CD14-positive monocyte (primary cell): ENCODE measurements at regions not wholly inside any gene's neighbourhood (a gene's known extent, or its start where the extent isn't known, plus 50 kb on each side); places are given as distances from the start of the nearest gene placed in this dataset.

Experiments
- DNase-seq, 3 donors: peaks; one replicate each; pipeline ENCODE4 v3.0.0-alpha.2; 2011 to 2022
- H2AFZ ChIP-seq: 2 replicates; pipeline ENCODE4 v1.6.0; 2012; ENCODE audit warnings: mild to moderate bottlenecking, low read depth, low read length, inconsistent platforms; ENCODE audit not compliant: insufficient read depth, poor library complexity, severe bottlenecking
- H3K27ac ChIP-seq, 2 donors: 1 replicate in 1 of 2; 2 replicates in 1 of 2; pipeline ENCODE4 v1.5.1; 2012 to 2013; ENCODE audit warnings: low read length in 2 of 2, control low read depth in 1 of 2, inconsistent platforms in 1 of 2, low read depth in 1 of 2, mild to moderate bottlenecking in 1 of 2
- H3K27me3 ChIP-seq, 2 donors: one replicate each; pipeline versions ENCODE4 v1.6.0 to v1.6.1; 2011 to 2013; ENCODE audit warnings: low read length in 2 of 2; ENCODE audit not compliant: control insufficient read depth in 2 of 2, insufficient read depth in 2 of 2
- H3K36me3 ChIP-seq, 2 donors: replicated peaks in 1 of 2; 1 replicate in 1 of 2; 2 replicates in 1 of 2; pipeline versions ENCODE4 v1.5.1 to v1.6.1; 2012 to 2013; ENCODE audit warnings: low read length in 2 of 2, control low read depth in 1 of 2, inconsistent platforms in 1 of 2, mild to moderate bottlenecking in 1 of 2; ENCODE audit not compliant: insufficient read depth in 2 of 2, control insufficient read depth in 1 of 2
- H3K4me1 ChIP-seq, 2 donors: 1 replicate in 1 of 2; 2 replicates in 1 of 2; pipeline versions ENCODE4 v1.5.1 to v1.6.1; 2012 to 2013; ENCODE audit warnings: low read length in 2 of 2, control low read depth in 1 of 2, inconsistent platforms in 1 of 2, mild to moderate bottlenecking in 1 of 2, moderate library complexity in 1 of 2; ENCODE audit not compliant: insufficient read depth in 2 of 2, control insufficient read depth in 1 of 2
- H3K4me2 ChIP-seq: replicated peaks from 2 replicates; pipeline ENCODE3; 2012; ENCODE audit warnings: low read length, moderate library complexity, mild to moderate bottlenecking; ENCODE audit not compliant: poor library complexity, severe bottlenecking; ENCODE audit errors: extremely low read depth
- H3K4me3 ChIP-seq, 3 experiments: fragments of 200-600 bp in 1 of 3; sonication (generic) in 1 of 3; replicated peaks in 1 of 3; 1 replicate in 2 of 3; 2 replicates in 1 of 3; pipeline ENCODE4 v1.5.1; 2011 to 2013; ENCODE audit warnings: low read length in 3 of 3, mild to moderate bottlenecking in 3 of 3, control low read depth in 2 of 3, low read depth in 2 of 3, inconsistent platforms in 1 of 3, moderate library complexity in 1 of 3
- H3K79me2 ChIP-seq: 2 replicates; pipeline ENCODE4 v1.6.0; 2012; ENCODE audit warnings: mild to moderate bottlenecking, control low read depth, inconsistent platforms, low read length, moderate library complexity; ENCODE audit not compliant: insufficient read depth
- H3K9ac ChIP-seq: 2 replicates; pipeline ENCODE4 v1.6.0; 2017; ENCODE audit warnings: low read length, mild to moderate bottlenecking; ENCODE audit not compliant: insufficient read depth, poor library complexity, severe bottlenecking
- H3K9me3 ChIP-seq, 2 donors: replicated peaks in 1 of 2; 1 replicate in 1 of 2; 2 replicates in 1 of 2; pipeline versions ENCODE4 v1.5.1 to v1.6.1; 2012 to 2013; ENCODE audit warnings: low read length in 2 of 2, control low read depth in 1 of 2; ENCODE audit not compliant: control insufficient read depth in 1 of 2, insufficient read depth in 1 of 2
- H4K20me1 ChIP-seq: 2 replicates; pipeline ENCODE4 v1.6.0; 2012; ENCODE audit warnings: mild to moderate bottlenecking, low read length, control low read depth, moderate library complexity; ENCODE audit not compliant: insufficient read depth
- H3K27ac Mint-ChIP-seq, 7 donors: one replicate each; pipeline ENCODE4 v1.8.0; 2020; ENCODE audit warnings: mild to moderate bottlenecking in 7 of 7, mixed read lengths in 7 of 7, moderate library complexity in 6 of 7, inconsistent platforms in 2 of 7
- H3K27me3 Mint-ChIP-seq, 3 donors: one replicate each; pipeline ENCODE4 v1.8.0; 2021 to 2022; ENCODE audit warnings: low read depth in 3 of 3, mild to moderate bottlenecking in 3 of 3, mixed read lengths in 3 of 3, moderate library complexity in 3 of 3, inconsistent platforms in 1 of 3
- H3K36me3 Mint-ChIP-seq, 2 donors: one replicate each; pipeline ENCODE4 v1.8.0; 2020; ENCODE audit warnings: mixed read lengths in 2 of 2, inconsistent platforms in 1 of 2, mild to moderate bottlenecking in 1 of 2
- H3K4me1 Mint-ChIP-seq: one replicate; pipeline ENCODE4 v1.8.0; 2020; ENCODE audit warnings: mild to moderate bottlenecking, mixed read lengths
- H3K4me3 Mint-ChIP-seq, 2 donors: one replicate each; pipeline ENCODE4 v1.8.0; 2020; ENCODE audit warnings: mild to moderate bottlenecking in 2 of 2, mixed read lengths in 2 of 2, moderate library complexity in 1 of 2
- H3K9me3 Mint-ChIP-seq, 7 donors: one replicate each; pipeline ENCODE4 v1.8.0; 2020 to 2022; ENCODE audit warnings: mixed read lengths in 7 of 7, mild to moderate bottlenecking in 6 of 7, moderate library complexity in 6 of 7, inconsistent platforms in 2 of 7
- WGBS: methylation state at CpG from one replicate; pipeline ENCODE4 v1.1.5; 2013; ENCODE audit warnings: missing lambda C conversion rate; ENCODE audit not compliant: insufficient coverage; 5-methylcytosine and 5-hydroxymethylcytosine counted together
- intact Hi-C, 2 donors: fragments of 100-400 bp; cut with micrococcal nuclease; formaldehyde crosslinking; loops; one replicate each; pipeline versions ENCODE4 v1.15.0 to v1.15.1; 2023
- TF ChIP-seq, protein P1 (sequence below): fragments of 200-600 bp; IDR thresholded peaks from one replicate; pipeline ENCODE4 v1.8.0; 2022; ENCODE audit warnings: antibody characterized with exemption, mild to moderate bottlenecking

DNA sequence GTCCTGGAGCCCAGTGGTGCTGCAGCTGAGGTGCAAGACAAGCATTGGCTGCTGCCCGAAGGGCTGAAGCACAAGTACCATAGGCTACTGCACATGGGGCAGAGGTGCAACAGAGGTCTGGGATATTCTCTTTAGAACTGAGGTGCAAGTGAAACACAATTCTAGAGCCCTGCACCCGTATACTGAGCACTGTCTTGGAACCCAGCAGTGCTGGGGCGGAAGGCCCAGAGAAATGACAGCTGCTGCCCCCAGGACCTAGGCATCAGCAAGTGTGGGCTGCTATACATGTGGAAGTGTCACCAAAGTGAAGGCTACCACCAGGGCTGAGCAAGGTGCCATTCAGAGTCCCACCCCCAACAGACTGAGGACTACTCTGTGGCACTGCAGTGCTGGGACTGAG is 393.6 kb upstream of the STEAP1 start:
- TF ChIP-seq, protein P1, sequence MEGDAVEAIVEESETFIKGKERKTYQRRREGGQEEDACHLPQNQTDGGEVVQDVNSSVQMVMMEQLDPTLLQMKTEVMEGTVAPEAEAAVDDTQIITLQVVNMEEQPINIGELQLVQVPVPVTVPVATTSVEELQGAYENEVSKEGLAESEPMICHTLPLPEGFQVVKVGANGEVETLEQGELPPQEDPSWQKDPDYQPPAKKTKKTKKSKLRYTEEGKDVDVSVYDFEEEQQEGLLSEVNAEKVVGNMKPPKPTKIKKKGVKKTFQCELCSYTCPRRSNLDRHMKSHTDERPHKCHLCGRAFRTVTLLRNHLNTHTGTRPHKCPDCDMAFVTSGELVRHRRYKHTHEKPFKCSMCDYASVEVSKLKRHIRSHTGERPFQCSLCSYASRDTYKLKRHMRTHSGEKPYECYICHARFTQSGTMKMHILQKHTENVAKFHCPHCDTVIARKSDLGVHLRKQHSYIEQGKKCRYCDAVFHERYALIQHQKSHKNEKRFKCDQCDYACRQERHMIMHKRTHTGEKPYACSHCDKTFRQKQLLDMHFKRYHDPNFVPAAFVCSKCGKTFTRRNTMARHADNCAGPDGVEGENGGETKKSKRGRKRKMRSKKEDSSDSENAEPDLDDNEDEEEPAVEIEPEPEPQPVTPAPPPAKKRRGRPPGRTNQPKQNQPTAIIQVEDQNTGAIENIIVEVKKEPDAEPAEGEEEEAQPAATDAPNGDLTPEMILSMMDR, result no peak
- Mint-ChIP-seq H3K27ac (no peak overlapping the region), H3K36me3 (no peaks in the 10 kb centered on the region), H3K4me3 (no peak overlapping the region), H3K27me3 (peaks cover 0 to 2% (median 0%) of the 10 kb centered on the region in 3 donors), H3K9me3 (peaks cover 0 to 3% (median 2%) of the 10 kb centered on the region in 7 donors), H3K4me1 (no peaks in the 10 kb centered on the region)
- H3K4me1 ChIP-seq, result no peaks in the 10 kb centered on the region
- no peaks in the 10 kb centered on the region for H3K36me3 ChIP-seq
- no peak overlapping the region for H3K4me2 ChIP-seq
- no peaks in the 10 kb centered on the region for H3K79me2 ChIP-seq
- no peak overlapping the region for H2AFZ ChIP-seq
- no peaks in the 10 kb centered on the region for H4K20me1 ChIP-seq
- intact Hi-C loops, result no loop called here
- H3K27ac ChIP-seq, result no peak overlapping the region
- no peak overlapping the region for H3K4me3 ChIP-seq
- DNase-seq, result no peak
- H3K9me3 ChIP-seq, result peaks cover 0 to 2% of the 10 kb centered on the region in 2 donors
- WGBS, result 88% methylated on average over 3 of the region's 3 CpGs
- H3K27me3 ChIP-seq, result no peaks in the 10 kb centered on the region
- no peak overlapping the region for H3K9ac ChIP-seq

DNA sequence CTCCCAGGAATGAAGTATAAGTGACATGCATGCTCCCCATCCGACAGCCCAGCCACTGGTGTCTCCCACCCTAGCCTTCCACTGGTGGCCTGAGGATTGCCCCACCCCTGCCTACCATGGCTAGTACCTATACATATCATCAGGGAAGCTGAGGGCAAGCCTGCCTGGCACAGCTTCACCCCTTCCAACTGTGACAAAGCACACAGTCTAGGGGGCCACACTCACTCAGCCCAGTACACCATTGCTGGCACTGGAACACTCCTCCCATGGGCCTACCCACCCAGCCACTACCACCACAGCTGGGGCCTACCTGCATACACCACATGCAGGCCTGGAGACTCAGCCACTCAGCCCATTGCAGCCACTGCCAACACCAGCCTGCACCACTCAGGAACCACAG is 393.1 kb upstream of the STEAP1 start:
- H3K27me3 ChIP-seq, result no peaks in the 10 kb centered on the region
- H3K4me1 Mint-ChIP-seq, result no peaks in the 10 kb centered on the region
- no peaks in the 10 kb centered on the region for H3K4me1 ChIP-seq
- WGBS, result 89% methylated on average over 1 of the region's 1 CpG
- H3K36me3 ChIP-seq, result no peaks in the 10 kb centered on the region
- no peaks in the 10 kb centered on the region for H3K36me3 Mint-ChIP-seq
- H3K4me3 Mint-ChIP-seq, result no peak overlapping the region
- no peak overlapping the region for H3K4me2 ChIP-seq
- no peak overlapping the region for H3K27ac Mint-ChIP-seq
- peaks cover 0 to 2% (median 0%) of the 10 kb centered on the region in 3 donors for H3K27me3 Mint-ChIP-seq
- H3K9me3 Mint-ChIP-seq, result peaks cover 0 to 3% (median 2%) of the 10 kb centered on the region in 7 donors
- H3K27ac ChIP-seq, result no peak overlapping the region
- H3K9me3 ChIP-seq, result peaks cover 0 to 2% of the 10 kb centered on the region in 2 donors
- intact Hi-C loops, result no loop called here
- no peaks in the 10 kb centered on the region for H3K79me2 ChIP-seq
- H2AFZ ChIP-seq, result no peak overlapping the region
- TF ChIP-seq, protein P1, result no peak
- H4K20me1 ChIP-seq, result no peaks in the 10 kb centered on the region
- H3K4me3 ChIP-seq, result no peak overlapping the region
- H3K9ac ChIP-seq, result no peak overlapping the region
- DNase-seq, result no peak
